GM12875 (cell line): ENCODE measurements at regions not wholly inside any gene's neighbourhood (a gene's known extent, or its start where the extent isn't known, plus 50 kb on each side); places are given as distances from the start of the nearest gene placed in this dataset.

Source experiments
- H3K4me3 ChIP-seq: one replicate; pipeline ENCODE4 v1.5.1; 2011; ENCODE audit warnings: low read depth, low read length, control low read depth
- CTCF ChIP-seq: IDR thresholded peaks from 2 replicates; pipeline ENCODE4 v1.5.1; 2011; ENCODE audit warnings: low read depth, mild to moderate bottlenecking, control low read depth, inconsistent platforms, low read length, moderate library complexity, borderline replicate concordance; ENCODE audit not compliant: insufficient read depth

GRCh38 chr2:83959266-83959665 is 499.8 kb downstream of the SUCLG1 start:
- no peak overlapping the region for H3K4me3 ChIP-seq
- TF ChIP-seq CTCF = no peak

GRCh38 chr2:83956991-83957390 is 502.1 kb downstream of the SUCLG1 start:
- no peak for TF ChIP-seq CTCF

GRCh38 chr2:83953697-83954096 is 505.4 kb downstream of the SUCLG1 start:
- TF ChIP-seq CTCF = no peak
- no peak overlapping the region for H3K4me3 ChIP-seq

More at GRCh38 chr2:83956991-83957390, 502.1 kb downstream of the SUCLG1 start:
- no peak overlapping the region for H3K4me3 ChIP-seq

- no peak overlapping the region for H3K4me3 ChIP-seq
- no peak for TF ChIP-seq CTCF
Measured at GRCh38 chr2:83951378-83951947, 507.6 kb downstream of the SUCLG1 start.

GRCh38 chr2:83949361-83949760 is 509.7 kb downstream of the SUCLG1 start:
- H3K4me3 ChIP-seq = no peak overlapping the region
- TF ChIP-seq CTCF = no peak

- H3K4me3 ChIP-seq = no peak overlapping the region
- TF ChIP-seq CTCF = no peak
Measured at GRCh38 chr2:83944191-83944590, 514.9 kb downstream of the SUCLG1 start.

GRCh38 chr2:83943265-83943664 is 515.8 kb downstream of the SUCLG1 start:
- no peak overlapping the region for H3K4me3 ChIP-seq
- no peak for TF ChIP-seq CTCF
